T47D (cell line): ENCODE measurements at regions not wholly inside any gene's neighbourhood (a gene's known extent, or its start where the extent isn't known, plus 50 kb on each side); places are given as distances from the start of the nearest gene placed in this dataset.
"Not testable (repeated sequence)": the region's sequence is repeated elsewhere in the genome, so short reads cannot be mapped to it uniquely, and the experiment has no call there.

Source experiments
- DNase-seq, 2 experiments: peaks; one replicate each; pipeline versions ENCODE4 v3.0.0 to v3.0.0-alpha.2; 2011 to 2012; ENCODE audit warnings: low read depth in 1 of 2, low spot score in 1 of 2
- JUND ChIP-seq: IDR thresholded peaks from 2 replicates; pipeline ENCODE4 v1.6.1; 2012; ENCODE audit warnings: low read depth
- in situ Hi-C: cut with HindIII; loops from 2 replicates; pipeline ENCODE4 v1.10.0; 2016; ENCODE audit warnings: low sequenced_read_pairs, low pct_unique_long_range_greater_than_20kb

DNA sequence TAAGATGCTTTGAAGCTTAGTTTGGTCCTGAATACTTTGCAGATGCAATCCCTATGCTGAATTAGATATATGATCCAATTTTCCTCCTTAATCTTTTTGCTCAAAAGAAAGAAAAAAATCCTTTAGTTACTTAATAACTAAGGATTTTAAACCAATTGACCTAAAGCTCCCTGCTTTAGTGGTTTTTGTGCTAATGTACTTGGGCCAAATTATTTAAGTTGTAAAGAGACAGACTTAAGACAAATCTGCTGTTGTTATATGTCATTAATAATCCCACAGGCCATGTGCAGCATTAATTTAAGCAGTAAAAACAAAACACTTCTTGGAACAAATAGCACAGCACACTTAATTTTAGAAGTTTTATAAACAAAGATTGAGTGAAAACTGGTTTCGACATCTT is 776.1 kb upstream of the SEMA6D start:
- no peak for DNase-seq
- TF ChIP-seq JUND: no peak
- in situ Hi-C loops: no loop called here

DNA sequence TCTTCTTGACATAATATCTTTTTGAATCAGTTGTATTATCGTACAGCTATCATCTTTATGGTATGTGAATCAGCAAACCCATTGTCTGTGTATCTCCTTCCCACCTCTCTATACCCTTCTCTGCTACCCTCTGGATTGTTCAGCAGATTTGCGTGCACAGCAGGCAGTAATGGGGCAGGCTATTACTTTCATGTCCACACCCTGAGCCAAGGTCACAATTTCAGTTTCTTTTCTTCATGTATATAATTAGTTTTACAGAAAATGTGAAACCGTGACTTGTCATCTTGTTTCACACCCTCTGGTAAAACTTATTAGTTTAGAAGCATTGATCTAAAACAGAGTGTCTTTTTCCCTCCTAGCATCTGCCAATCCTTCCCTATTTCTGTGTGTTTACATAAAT is 770.4 kb upstream of the SEMA6D start:
- DNase-seq: no peak
- in situ Hi-C loops: no loop called here
- no peak for TF ChIP-seq JUND

DNA sequence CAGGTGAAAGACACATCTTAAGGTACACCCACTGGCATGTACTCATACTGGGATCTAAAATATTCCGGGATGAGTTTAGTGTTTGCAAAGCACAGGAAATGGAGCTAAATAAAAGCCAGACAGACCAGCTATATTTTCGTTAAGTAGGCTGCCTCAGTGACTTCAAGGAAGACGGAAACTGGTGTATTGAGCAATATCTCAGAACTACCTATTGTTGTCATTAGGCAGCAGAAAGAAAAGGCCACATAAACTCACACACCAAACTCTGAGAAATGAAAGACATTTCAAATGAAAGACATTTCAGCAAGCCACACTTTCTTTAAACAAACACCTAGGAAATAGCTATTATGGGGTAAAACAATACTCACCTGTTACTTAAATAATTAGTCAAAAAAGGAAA is 761.7 kb upstream of the SEMA6D start:
- DNase-seq: no peak
- no peak for TF ChIP-seq JUND
- in situ Hi-C loops: no loop called here

DNA sequence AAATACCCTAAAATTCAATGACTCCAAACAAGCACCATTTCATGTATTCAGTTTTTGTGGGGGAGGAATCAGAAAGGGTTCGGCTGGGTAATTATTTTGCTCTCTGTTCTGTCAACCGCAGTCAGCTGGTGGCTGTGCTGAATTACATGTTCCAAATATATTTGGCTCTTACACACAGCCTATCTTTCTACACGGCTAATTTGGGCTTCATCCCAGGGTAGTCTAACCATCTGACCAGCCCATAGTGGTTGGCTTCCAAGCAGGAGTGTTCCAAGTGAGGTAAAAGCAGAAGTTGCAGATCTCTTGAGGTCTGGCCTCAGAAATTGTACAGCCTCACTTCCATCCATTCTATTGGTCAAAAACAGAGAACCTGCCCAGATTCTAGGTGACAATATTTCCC is 760.8 kb upstream of the SEMA6D start:
- no peak for TF ChIP-seq JUND
- in situ Hi-C loops: no loop called here

DNA sequence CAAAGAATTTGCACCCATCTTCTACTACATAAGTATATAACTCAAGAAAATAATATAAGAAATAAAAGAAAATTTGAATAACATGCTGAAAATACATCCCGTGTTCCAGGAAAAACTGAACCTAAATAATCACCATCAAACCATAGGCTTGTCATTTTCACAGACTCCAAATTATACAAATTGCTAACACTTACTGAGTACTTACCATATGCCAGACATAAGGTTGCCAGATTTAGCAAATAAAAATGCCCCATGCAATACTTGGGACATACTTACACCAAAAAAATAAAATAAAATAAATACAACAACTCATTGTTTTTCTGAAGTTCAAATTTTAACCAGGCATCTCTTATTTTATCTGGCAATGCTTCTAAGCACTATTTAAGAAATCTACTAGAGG is 760.4 kb upstream of the SEMA6D start:
- no peak for TF ChIP-seq JUND
- in situ Hi-C loops: no loop called here
- DNase-seq: no peak

More for the DNA sequence above, 760.8 kb upstream of the SEMA6D start:
- DNase-seq: no peak

- no peak for TF ChIP-seq JUND
- DNase-seq: no peak
- in situ Hi-C loops: no loop called here
Measured at GRCh38 chr15:46960581-46960980, 756.7 kb upstream of the SEMA6D start.

GRCh38 chr15:46961795-46962194 is 755.5 kb upstream of the SEMA6D start:
- in situ Hi-C loops: no loop called here
- TF ChIP-seq JUND: no peak
- no peak for DNase-seq

DNA sequence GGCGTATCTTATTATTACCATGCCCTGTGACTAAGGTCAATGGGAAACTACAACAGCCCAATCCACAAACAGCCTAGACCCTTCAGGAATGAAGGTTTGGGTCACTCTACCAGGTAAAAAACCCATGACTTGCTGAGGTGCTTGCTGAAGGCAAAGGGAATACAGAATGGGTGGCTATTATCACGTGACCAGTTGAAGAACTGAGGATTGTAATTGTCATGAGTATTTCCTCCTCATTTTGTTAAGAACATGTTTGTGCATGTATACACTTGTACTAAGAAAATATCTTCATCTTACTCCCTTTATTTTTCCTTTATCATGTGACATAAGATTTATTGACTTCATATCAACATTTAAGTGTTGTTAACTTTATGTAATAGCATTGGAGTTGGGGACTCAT is 729.2 kb upstream of the SEMA6D start:
- in situ Hi-C loops, DNase-seq: not testable (repeated sequence)

GRCh38 chr15:46996359-46996758 is 720.9 kb upstream of the SEMA6D start:
- in situ Hi-C loops: no loop called here
- no peak for DNase-seq
- TF ChIP-seq JUND: no peak

GRCh38 chr15:46997501-46997900 is 719.8 kb upstream of the SEMA6D start:
- DNase-seq: no peak
- TF ChIP-seq JUND: no peak
- in situ Hi-C loops: no loop called here

GRCh38 chr15:47003568-47003967 is 713.7 kb upstream of the SEMA6D start:
- no peak for TF ChIP-seq JUND
- in situ Hi-C loops: no loop called here
- DNase-seq: no peak

- DNase-seq: no peak
- in situ Hi-C loops: no loop called here
- no peak for TF ChIP-seq JUND
Measured at GRCh38 chr15:47013446-47013845, 703.9 kb upstream of the SEMA6D start.

DNA sequence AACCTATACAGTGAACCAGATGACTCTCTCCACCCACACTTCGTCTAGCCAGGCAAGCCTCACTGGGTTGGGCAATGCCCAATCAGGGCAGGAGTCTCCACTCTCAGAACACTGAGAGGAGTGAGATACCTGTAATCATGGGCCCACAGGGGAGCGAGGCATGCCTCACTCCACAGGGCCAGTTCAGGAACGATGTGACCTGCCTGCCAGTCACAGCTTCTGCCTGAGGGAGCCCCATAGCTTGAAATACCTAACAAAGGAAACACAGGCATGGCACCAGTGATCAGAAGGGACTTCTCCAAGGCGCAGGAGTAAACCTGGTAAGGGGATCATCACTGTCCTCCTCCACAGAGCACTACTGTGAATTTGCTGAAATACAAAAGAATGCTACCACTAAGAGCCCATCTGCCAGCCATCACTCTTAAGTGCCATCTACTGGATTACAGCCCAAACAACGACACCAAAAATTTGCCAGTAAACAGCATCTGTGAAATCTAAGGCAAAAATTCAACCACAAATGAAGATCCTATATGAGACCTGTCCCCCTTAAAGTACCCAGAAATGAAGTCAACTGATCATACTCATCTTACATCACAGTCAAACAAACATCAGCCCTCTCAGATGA is 689.9 kb upstream of the SEMA6D start:
- peak in 1 of 2 experiments; percentile 25 for DNase-seq
- no peak for TF ChIP-seq JUND
- in situ Hi-C loops: no loop called here
